Mesenchymal stem cell (in vitro differentiated cells and primary cell): ENCODE measurements at regions not wholly inside any gene's neighbourhood (a gene's known extent, or its start where the extent isn't known, plus 50 kb on each side); places are given as distances from the start of the nearest gene placed in this dataset.

Experiments used
- DNase-seq: peaks from one replicate; pipeline ENCODE4 v3.0.0-alpha.2; 2013
- H2AFZ ChIP-seq: one replicate; pipeline ENCODE4 v1.6.1; 2013; ENCODE audit warnings: low read depth, mild to moderate bottlenecking, control low read depth, inconsistent platforms, low read length, moderate library complexity
- H2AK5ac ChIP-seq: 2 replicates; pipeline ENCODE4 v1.6.1; 2013; ENCODE audit warnings: low read length, moderate library complexity, mild to moderate bottlenecking, inconsistent platforms; ENCODE audit not compliant: severe bottlenecking
- H2BK120ac ChIP-seq: one replicate; pipeline ENCODE4 v1.6.1; 2013; ENCODE audit warnings: low read depth, mild to moderate bottlenecking, inconsistent platforms, low read length, moderate library complexity
- H2BK12ac ChIP-seq, 2 experiments: one replicate each; pipeline ENCODE4 v1.6.1; 2013; ENCODE audit warnings: inconsistent platforms in 2 of 2, low read length in 2 of 2, mild to moderate bottlenecking in 2 of 2, moderate library complexity in 2 of 2, control low read depth in 1 of 2
- H2BK15ac ChIP-seq: one replicate; pipeline ENCODE4 v1.6.1; 2013; ENCODE audit warnings: mild to moderate bottlenecking, low read depth, inconsistent platforms; ENCODE audit not compliant: poor library complexity, severe bottlenecking
- H2BK5ac ChIP-seq: 2 replicates; pipeline ENCODE4 v1.6.1; 2013; ENCODE audit warnings: low read depth, mild to moderate bottlenecking, low read length, control low read depth, inconsistent platforms; ENCODE audit not compliant: poor library complexity, severe bottlenecking
- H3K14ac ChIP-seq, 2 experiments: one replicate each; pipeline ENCODE4 v1.6.1; 2013; ENCODE audit warnings: inconsistent platforms in 2 of 2, low read length in 2 of 2, control low read depth in 1 of 2, mild to moderate bottlenecking in 1 of 2, moderate library complexity in 1 of 2
- H3K18ac ChIP-seq, 2 experiments: one replicate each; pipeline ENCODE4 v1.6.1; 2013; ENCODE audit warnings: inconsistent platforms in 2 of 2, low read length in 2 of 2, control low read depth in 1 of 2, low read depth in 1 of 2, mild to moderate bottlenecking in 1 of 2
- H3K23ac ChIP-seq, 2 experiments: one replicate each; pipeline ENCODE4 v1.6.1; 2013; ENCODE audit warnings: inconsistent platforms in 2 of 2, low read length in 2 of 2, mild to moderate bottlenecking in 2 of 2, moderate library complexity in 2 of 2, control low read depth in 1 of 2
- H3K27ac ChIP-seq: 2 replicates; pipeline ENCODE4 v1.5.1; 2013; ENCODE audit warnings: mild to moderate bottlenecking, moderate library complexity, low read length, control low read depth, inconsistent platforms; ENCODE audit not compliant: poor library complexity, severe bottlenecking
- H3K27me3 ChIP-seq, 2 experiments: 2 replicates each; pipeline versions ENCODE4 v1.6.1 to v1.7.0; 2013; ENCODE audit warnings: low read length in 2 of 2, mild to moderate bottlenecking in 2 of 2, moderate library complexity in 2 of 2, control low read depth in 1 of 2, inconsistent platforms in 1 of 2; ENCODE audit not compliant: control insufficient read depth in 1 of 2, insufficient read depth in 1 of 2
- H3K36me3 ChIP-seq, 2 experiments: 2 replicates each; pipeline versions ENCODE4 v1.6.1 to v1.7.0; 2013; ENCODE audit warnings: low read length in 2 of 2, control low read depth in 1 of 2, inconsistent platforms in 1 of 2, low read depth in 1 of 2, mild to moderate bottlenecking in 1 of 2; ENCODE audit not compliant: insufficient read depth in 2 of 2, control insufficient read depth in 1 of 2
- H3K4ac ChIP-seq, 2 experiments: one replicate each; pipeline ENCODE4 v1.6.1; 2013; ENCODE audit warnings: inconsistent platforms in 2 of 2, low read length in 2 of 2, mild to moderate bottlenecking in 2 of 2, moderate library complexity in 2 of 2, control low read depth in 1 of 2, low read depth in 1 of 2
- H3K4me1 ChIP-seq: 2 replicates; pipeline ENCODE4 v1.6.1; 2013; ENCODE audit warnings: low read depth, low read length, control low read depth; ENCODE audit not compliant: control insufficient read depth, insufficient read depth
- H3K4me2 ChIP-seq: 2 replicates; pipeline ENCODE4 v1.6.1; 2013; ENCODE audit warnings: low read length, mild to moderate bottlenecking, inconsistent platforms; ENCODE audit not compliant: poor library complexity, severe bottlenecking
- H3K4me3 ChIP-seq, 2 experiments: 2 replicates each; pipeline versions ENCODE4 v1.5.1 to v1.7.0; 2013; ENCODE audit warnings: low read length in 2 of 2, mild to moderate bottlenecking in 2 of 2, control low read depth in 1 of 2, low read depth in 1 of 2; ENCODE audit not compliant: insufficient read depth in 1 of 2
- H3K79me1 ChIP-seq: replicated peaks from 2 replicates; pipeline ENCODE4 v1.6.1; 2013; ENCODE audit warnings: mild to moderate bottlenecking, control low read depth, low read length, inconsistent platforms; ENCODE audit not compliant: poor library complexity, severe bottlenecking
- H3K9ac ChIP-seq: 2 replicates; pipeline ENCODE4 v1.7.0; 2013; ENCODE audit warnings: mild to moderate bottlenecking, low read length, moderate library complexity
- H3K9me3 ChIP-seq: 2 replicates; pipeline ENCODE4 v1.7.0; 2013; ENCODE audit warnings: mild to moderate bottlenecking, low read length; ENCODE audit not compliant: control insufficient read depth
- H4K8ac ChIP-seq: one replicate; pipeline ENCODE4 v1.6.1; 2013; ENCODE audit warnings: inconsistent platforms, mild to moderate bottlenecking, low read length, moderate library complexity
- H4K91ac ChIP-seq: one replicate; pipeline ENCODE4 v1.6.1; 2013; ENCODE audit warnings: mild to moderate bottlenecking, low read length, inconsistent platforms
- WGBS: methylation state at CpG from one replicate; pipeline ENCODE4 v1.1.7; 2013; ENCODE audit warnings: mixed read lengths; 5-methylcytosine and 5-hydroxymethylcytosine counted together

GRCh38 chr2:139990646-139991335 is 1210.6 kb upstream of the NXPH2 start:
- H3K79me1 ChIP-seq = no peaks in the 10 kb centered on the region
- peak overlapping the region in 1 of 2 experiments; percentile 28 for H3K14ac ChIP-seq

GRCh38 chr2:139969323-139969722 is 1189.1 kb upstream of the NXPH2 start:
- Histone ChIP-seq H3K4me1 (no peaks in the 10 kb centered on the region), H3K14ac (no peak overlapping the region), H3K18ac (no peak overlapping the region), H2BK12ac (no peak overlapping the region), H4K8ac (no peak overlapping the region), H3K9ac (no peak overlapping the region), H3K36me3 (no peaks in the 10 kb centered on the region), H3K23ac (no peak overlapping the region), H2BK120ac (no peak overlapping the region), H3K4me3 (no peak overlapping the region), H2AFZ (no peak overlapping the region), H3K9me3 (peaks cover 27% of the 10 kb centered on the region), H3K4me2 (no peak overlapping the region), H3K27me3 (no peaks in the 10 kb centered on the region), H2AK5ac (no peak overlapping the region), H3K79me1 (no peaks in the 10 kb centered on the region), H3K4ac (no peak overlapping the region), H4K91ac (no peak overlapping the region), H2BK15ac (no peak overlapping the region), H2BK5ac (no peak overlapping the region), H3K27ac (no peak overlapping the region)
- DNase-seq = no peak
- WGBS = 93% methylated on average over 3 of the region's 3 CpGs

More at GRCh38 chr2:139990646-139991335, 1210.6 kb upstream of the NXPH2 start:
- Histone ChIP-seq H3K9ac (no peak overlapping the region), H3K18ac (no peak overlapping the region), H3K4me2 (no peak overlapping the region), H2BK120ac (no peak overlapping the region), H3K9me3 (no peaks in the 10 kb centered on the region), H3K4me3 (no peak overlapping the region), H3K27me3 (no peaks in the 10 kb centered on the region), H3K23ac (no peak overlapping the region), H3K4ac (no peak overlapping the region), H2BK15ac (no peak overlapping the region), H2BK12ac (no peak overlapping the region), H2AFZ (no peak overlapping the region), H4K91ac (no peak overlapping the region), H3K4me1 (peaks cover 2% of the 10 kb centered on the region), H3K27ac (no peak overlapping the region), H3K36me3 (peaks cover 0 to 2% of the 10 kb centered on the region in 2 experiments), H2BK5ac (no peak overlapping the region), H4K8ac (peak overlapping the region; percentile 37), H2AK5ac (no peak overlapping the region)
- WGBS = 92% methylated on average over 38 of the region's 40 CpGs
- no peak for DNase-seq

GRCh38 chr2:139968588-139968987 is 1188.4 kb upstream of the NXPH2 start:
- no peak overlapping the region for H3K4ac ChIP-seq
- H4K8ac ChIP-seq = no peak overlapping the region
- no peak overlapping the region for H2BK12ac ChIP-seq
- no peak overlapping the region for H3K18ac ChIP-seq
- H3K27ac ChIP-seq = no peak overlapping the region
- no peak overlapping the region for H3K23ac ChIP-seq
- 93% methylated on average over 3 of the region's 5 CpGs for WGBS
- H2AFZ ChIP-seq = no peak overlapping the region
- H3K36me3 ChIP-seq = no peaks in the 10 kb centered on the region
- H2BK15ac ChIP-seq = no peak overlapping the region
- no peak overlapping the region for H3K9ac ChIP-seq
- no peak for DNase-seq
- no peak overlapping the region for H4K91ac ChIP-seq
- H3K9me3 ChIP-seq = peaks cover 24% of the 10 kb centered on the region
- H3K14ac ChIP-seq = no peak overlapping the region
- H2AK5ac ChIP-seq = no peak overlapping the region
- H2BK120ac ChIP-seq = no peak overlapping the region
- H3K79me1 ChIP-seq = no peaks in the 10 kb centered on the region
- no peaks in the 10 kb centered on the region for H3K4me1 ChIP-seq
- H3K4me3 ChIP-seq = no peak overlapping the region
- H3K4me2 ChIP-seq = no peak overlapping the region
- no peaks in the 10 kb centered on the region for H3K27me3 ChIP-seq
- no peak overlapping the region for H2BK5ac ChIP-seq

- Histone ChIP-seq H3K4me2 (no peak overlapping the region), H3K4me1 (no peaks in the 10 kb centered on the region), H4K91ac (no peak overlapping the region), H2BK120ac (no peak overlapping the region), H2AK5ac (no peak overlapping the region), H2BK15ac (no peak overlapping the region), H3K4ac (no peak overlapping the region), H3K23ac (no peak overlapping the region), H4K8ac (no peak overlapping the region), H3K9me3 (peaks cover 20% of the 10 kb centered on the region), H3K18ac (no peak overlapping the region), H2BK5ac (no peak overlapping the region), H3K14ac (no peak overlapping the region), H2AFZ (no peak overlapping the region), H3K36me3 (no peaks in the 10 kb centered on the region), H3K27ac (no peak overlapping the region), H2BK12ac (no peak overlapping the region), H3K27me3 (no peaks in the 10 kb centered on the region), H3K4me3 (no peak overlapping the region), H3K79me1 (no peaks in the 10 kb centered on the region), H3K9ac (no peak overlapping the region)
- no peak for DNase-seq
- WGBS = no CpG with 5 or more reads among the region's 1 CpG
Observed at GRCh38 chr2:139967665-139968064, 1187.5 kb upstream of the NXPH2 start.
